ENCODE measurements at regions not wholly inside any gene's neighbourhood (a gene's known extent, or its start where the extent isn't known, plus 50 kb on each side); places are given as distances from the start of the nearest gene placed in this dataset.

GRCh38 chr1:226467443-226467842 lies 59.5 kb upstream of the PARP1 start (continued):
- TF ChIP-seq ZNF510 (CRISPR knock-in tag; IDR thresholded peaks at IDR 0.05; ENCODE audit: low read depth): no peak
- no peak for TF ChIP-seq SPEN (CRISPR knock-in tag; IDR thresholded peaks at IDR 0.05; ENCODE audit: low read depth)
- no peak for TF ChIP-seq GZF1 (CRISPR knock-in tag; IDR thresholded peaks at IDR 0.05)
- TF ChIP-seq, protein P1, sequence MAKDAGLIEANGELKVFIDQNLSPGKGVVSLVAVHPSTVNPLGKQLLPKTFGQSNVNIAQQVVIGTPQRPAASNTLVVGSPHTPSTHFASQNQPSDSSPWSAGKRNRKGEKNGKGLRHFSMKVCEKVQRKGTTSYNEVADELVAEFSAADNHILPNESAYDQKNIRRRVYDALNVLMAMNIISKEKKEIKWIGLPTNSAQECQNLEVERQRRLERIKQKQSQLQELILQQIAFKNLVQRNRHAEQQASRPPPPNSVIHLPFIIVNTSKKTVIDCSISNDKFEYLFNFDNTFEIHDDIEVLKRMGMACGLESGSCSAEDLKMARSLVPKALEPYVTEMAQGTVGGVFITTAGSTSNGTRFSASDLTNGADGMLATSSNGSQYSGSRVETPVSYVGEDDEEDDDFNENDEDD (CRISPR knock-in tag; IDR thresholded peaks at IDR 0.05; ENCODE audit: borderline replicate concordance): no peak
- TF ChIP-seq ZNF737 (CRISPR knock-in tag; IDR thresholded peaks at IDR 0.05; ENCODE audit: borderline replicate concordance): no peak

- H3K79me2 ChIP-seq (ENCODE audit: insufficient read depth, low read length): no peaks in the 10 kb centered on the region
- FAIRE-seq (no peak), ATAC-seq (no peak), DNase-seq (ENCODE audit: low spot score) (no peak)
- no peaks in the 10 kb centered on the region for H3K9me3 ChIP-seq (ENCODE audit: low read length)
- H2AFZ ChIP-seq (ENCODE audit: low read length): no peak overlapping the region
- H3K9ac ChIP-seq (ENCODE audit: insufficient read depth, low read depth, low read length): no peak overlapping the region
- no peaks in the 10 kb centered on the region for H3K36me3 ChIP-seq (replicated peaks in 1 of 2; ENCODE audit: control insufficient read depth in 1 of 2, insufficient read depth in 2 of 2, low read length in 2 of 2)
- no peak overlapping the region for H3K4me3 ChIP-seq (replicated peaks in 1 of 3; ENCODE audit: insufficient read depth in 1 of 3, low read depth in 2 of 3, low read length in 3 of 3)
- POLR2A ChIA-PET: no interaction called here
- CTCF ChIA-PET (ENCODE audit: low intra/inter-chr PET ratio, low total read pairs): no interaction called here
- 47% methylated on average over 8 of the region's 12 CpGs for WGBS (ENCODE audit: low lambda C conversion rate)
- in situ Hi-C loops (cut with HindIII; ENCODE audit: extremely low pct_ligation_motif_present, low pct_unique_long_range_greater_than_20kb) (no loop called here), intact Hi-C loops (cut with micrococcal nuclease; ENCODE audit: unreplicated experiment) (no loop called here)
- H3K27me3 ChIP-seq (ENCODE audit: control insufficient read depth in 1 of 2, insufficient read depth in 2 of 2, low read length in 2 of 2): peaks cover 0 to 50% of the 10 kb centered on the region in 2 experiments; a peak in 4 of 5 replicates
- H4K20me1 ChIP-seq (ENCODE audit: insufficient read depth, low read length): no peaks in the 10 kb centered on the region
- TF ChIP-seq ZNF768 (CRISPR knock-in tag; IDR thresholded peaks at IDR 0.05): peak; percentile 70; the same call in 1 of the 2 replicates
- TF ChIP-seq ZNF766 (CRISPR knock-in tag; IDR thresholded peaks at IDR 0.05; ENCODE audit: borderline replicate concordance): no peak
- no peak for TF ChIP-seq ZNF660 (CRISPR knock-in tag; IDR thresholded peaks at IDR 0.05; ENCODE audit: borderline replicate concordance, low read depth)
- no peak for TF ChIP-seq ZNF558 (CRISPR knock-in tag; IDR thresholded peaks at IDR 0.05; ENCODE audit: borderline replicate concordance)
- no peak for TF ChIP-seq ZNF382 (CRISPR knock-in tag; IDR thresholded peaks at IDR 0.05; ENCODE audit: borderline replicate concordance)
- no peak for TF ChIP-seq SALL1 (CRISPR knock-in tag; IDR thresholded peaks at IDR 0.05)
- no peak overlapping the region for H3K4me2 ChIP-seq (ENCODE audit: low read depth, low read length)
- no peak overlapping the region for H3K27ac ChIP-seq (ENCODE audit: extremely low read length, insufficient read depth, low read length)
- BruUV-seq (replicated peaks): no TSS peak
- H3K4me1 ChIP-seq (ENCODE audit: insufficient read depth, low read length): 0 out of 2 replicates have a peak, but pooled peaks cover 7% of the 10 kb centered on the region
These were observed 63.3 kb upstream of the PARP1 start for GRCh38 chr1:226470921-226471866.
